H9 (cell line): ENCODE measurements at regions not wholly inside any gene's neighbourhood (a gene's known extent, or its start where the extent isn't known, plus 50 kb on each side); places are given as distances from the start of the nearest gene placed in this dataset.

ENCODE experiments used
- DNase-seq: peaks from one replicate; pipeline ENCODE4 v3.0.0-alpha.2; 2017
- H2AFZ ChIP-seq: one replicate; pipeline ENCODE4 v1.6.1; 2013; ENCODE audit warnings: mild to moderate bottlenecking, low read length, control low read depth, moderate library complexity
- H2AK5ac ChIP-seq: 2 replicates; pipeline ENCODE4 v1.6.1; 2013; ENCODE audit warnings: low read length, control low read depth, mixed read lengths; ENCODE audit not compliant: insufficient read length
- H2BK120ac ChIP-seq: one replicate; pipeline ENCODE4 v1.6.1; 2013; ENCODE audit warnings: low read depth, mild to moderate bottlenecking, low read length, control low read depth, inconsistent platforms; ENCODE audit not compliant: poor library complexity, severe bottlenecking
- H2BK12ac ChIP-seq: 2 replicates; pipeline ENCODE4 v1.6.1; 2013; ENCODE audit warnings: low read length, control low read depth, mixed read lengths, low read depth; ENCODE audit not compliant: insufficient read length
- H2BK15ac ChIP-seq: 2 replicates; pipeline ENCODE4 v1.6.1; 2013; ENCODE audit warnings: low read depth, low read length, control low read depth
- H2BK20ac ChIP-seq: one replicate; pipeline ENCODE4 v1.6.1; 2013; ENCODE audit warnings: low read depth, mild to moderate bottlenecking, low read length, control low read depth, inconsistent platforms; ENCODE audit not compliant: poor library complexity, severe bottlenecking
- H2BK5ac ChIP-seq: 2 replicates; pipeline ENCODE4 v1.6.1; 2013; ENCODE audit warnings: low read length, control low read depth, mixed read lengths; ENCODE audit not compliant: insufficient read length
- H3K14ac ChIP-seq: 2 replicates; pipeline ENCODE4 v1.6.1; 2013; ENCODE audit warnings: low read length, control low read depth; ENCODE audit not compliant: insufficient read depth
- H3K18ac ChIP-seq: 2 replicates; pipeline ENCODE4 v1.6.1; 2013; ENCODE audit warnings: low read depth, mild to moderate bottlenecking, mixed read lengths, low read length, control low read depth; ENCODE audit not compliant: insufficient read length
- H3K23ac ChIP-seq: 2 replicates; pipeline ENCODE4 v1.6.1; 2013; ENCODE audit warnings: low read length, control low read depth, mixed read lengths, low read depth; ENCODE audit not compliant: insufficient read length
- H3K23me2 ChIP-seq: 2 replicates; pipeline ENCODE4 v1.6.1; 2013; ENCODE audit warnings: low read depth, mild to moderate bottlenecking, mixed read lengths, low read length, control low read depth; ENCODE audit not compliant: insufficient read length, poor library complexity, severe bottlenecking
- H3K27ac ChIP-seq: 2 replicates; pipeline ENCODE4 v1.5.1; 2013; ENCODE audit warnings: low read length, control low read depth, mixed read lengths, low read depth; ENCODE audit not compliant: insufficient read length
- H3K27me3 ChIP-seq: 2 replicates; pipeline ENCODE4 v1.6.1; 2013; ENCODE audit warnings: low read length, control low read depth, inconsistent platforms; ENCODE audit not compliant: insufficient read depth
- H3K4ac ChIP-seq: 2 replicates; pipeline ENCODE4 v1.6.1; 2013; ENCODE audit warnings: low read depth, mild to moderate bottlenecking, control low read depth, inconsistent platforms, low read length, moderate library complexity
- H3K4me1 ChIP-seq: 2 replicates; pipeline ENCODE4 v1.6.1; 2013; ENCODE audit warnings: low read length, control low read depth, inconsistent platforms; ENCODE audit not compliant: insufficient read depth
- H3K4me2 ChIP-seq: 2 replicates; pipeline ENCODE4 v1.6.1; 2013; ENCODE audit warnings: low read length, control low read depth, mixed read lengths; ENCODE audit not compliant: insufficient read length, insufficient read depth
- H3K56ac ChIP-seq: 2 replicates; pipeline ENCODE4 v1.6.1; 2013; ENCODE audit warnings: low read depth, mild to moderate bottlenecking, mixed read lengths, low read length, control low read depth; ENCODE audit not compliant: insufficient read length
- H3K79me1 ChIP-seq: 2 replicates; pipeline ENCODE4 v1.6.1; 2013; ENCODE audit warnings: low read depth, mild to moderate bottlenecking, moderate library complexity, low read length, control low read depth, inconsistent platforms; ENCODE audit not compliant: insufficient read depth, poor library complexity, severe bottlenecking
- H3K79me2 ChIP-seq: 2 replicates; pipeline ENCODE4 v1.6.1; 2013; ENCODE audit warnings: low read length, control low read depth, inconsistent platforms; ENCODE audit not compliant: insufficient read depth
- H3K9ac ChIP-seq: 2 replicates; pipeline ENCODE4 v1.6.1; 2013; ENCODE audit warnings: low read length, control low read depth, mixed read lengths; ENCODE audit not compliant: insufficient read length; ENCODE audit errors: extremely low read depth
- H3K9me3 ChIP-seq: one replicate; pipeline ENCODE4 v1.6.1; 2013; ENCODE audit warnings: low read depth, low read length, inconsistent platforms; ENCODE audit not compliant: control insufficient read depth
- H3T11ph ChIP-seq: one replicate; pipeline ENCODE4 v1.6.1; 2013; ENCODE audit warnings: mild to moderate bottlenecking, low read length, control low read depth, inconsistent platforms
- H4K20me1 ChIP-seq: one replicate; pipeline ENCODE4 v1.6.1; 2013; ENCODE audit not compliant: control insufficient read depth, insufficient read length, insufficient read depth
- H4K5ac ChIP-seq: 2 replicates; pipeline ENCODE4 v1.6.1; 2013; ENCODE audit warnings: low read depth, mild to moderate bottlenecking, mixed read lengths, low read length, control low read depth; ENCODE audit not compliant: insufficient read length
- H4K8ac ChIP-seq: replicated peaks from 2 replicates; pipeline ENCODE4 v1.6.1; 2013; ENCODE audit warnings: low read length, control low read depth, mixed read lengths, low read depth; ENCODE audit not compliant: insufficient read length
- H4K91ac ChIP-seq: 2 replicates; pipeline ENCODE4 v1.6.1; 2013; ENCODE audit warnings: low read depth, mild to moderate bottlenecking, moderate library complexity, mixed read lengths, low read length, control low read depth; ENCODE audit not compliant: insufficient read length
- H3K27ac Mint-ChIP-seq, 3 experiments: 2 replicates in 2 of 3; 3 replicates in 1 of 3; pipeline ENCODE4 v1.8.0; 2020 to 2021; ENCODE audit warnings: mixed read lengths in 3 of 3, mild to moderate bottlenecking in 1 of 3, moderate library complexity in 1 of 3
- H3K27me3 Mint-ChIP-seq: 2 replicates; pipeline ENCODE4 v1.8.0; 2021; ENCODE audit warnings: low read depth, mild to moderate bottlenecking, moderate library complexity, mixed read lengths
- H3K36me3 Mint-ChIP-seq, 3 experiments: 2 replicates in 2 of 3; 3 replicates in 1 of 3; pipeline ENCODE4 v1.8.0; 2020 to 2021; ENCODE audit warnings: low read depth in 3 of 3, mixed read lengths in 3 of 3; ENCODE audit not compliant: insufficient read depth in 1 of 3
- H3K4me1 Mint-ChIP-seq, 2 experiments: 2 replicates each; pipeline ENCODE4 v1.8.0; 2020; ENCODE audit warnings: mixed read lengths in 2 of 2
- H3K4me3 Mint-ChIP-seq, 2 experiments: 2 replicates in 1 of 2; 3 replicates in 1 of 2; pipeline ENCODE4 v1.8.0; 2020 to 2021; ENCODE audit warnings: mild to moderate bottlenecking in 2 of 2, mixed read lengths in 2 of 2, moderate library complexity in 1 of 2
- H3K9me3 Mint-ChIP-seq, 2 experiments: 2 replicates in 1 of 2; 3 replicates in 1 of 2; pipeline ENCODE4 v1.8.0; 2020; ENCODE audit warnings: mild to moderate bottlenecking in 2 of 2, mixed read lengths in 2 of 2, moderate library complexity in 1 of 2
- CTCF ChIP-seq: fragments of 200-600 bp; sonication (generic); conservative IDR thresholded peaks from 3 replicates; pipeline ENCODE4 v1.8.0; 2021; ENCODE audit warnings: antibody characterized with exemption, mild to moderate bottlenecking
- WGBS: extraction: QIAGEN DNeasy Blood & Tissue Kit; methylation state at CpG from one replicate; pipeline ENCODE4 v1.1.7; 2013; ENCODE audit warnings: missing lambda C conversion rate, low lambda C conversion rate, mixed read lengths; ENCODE audit not compliant: insufficient read length; ENCODE audit errors: extremely low coverage; 5-methylcytosine and 5-hydroxymethylcytosine counted together

GRCh38 chr2:240215676-240216051 is 75.2 kb upstream of the OTOS start:
- Histone ChIP-seq H4K8ac (no peak overlapping the region), H3K4ac (no peak overlapping the region), H3K79me2 (no peaks in the 10 kb centered on the region), H3K79me1 (no peaks in the 10 kb centered on the region), H3K56ac (no peak overlapping the region), H2AK5ac (no peak overlapping the region), H3K14ac (no peak overlapping the region; the same call in 1 of the 2 replicates), H3K9me3 (no peaks in the 10 kb centered on the region), H3K23ac (no peak overlapping the region), H4K20me1 (no peaks in the 10 kb centered on the region), H3K27ac (no peak overlapping the region), H3K9ac (no peak overlapping the region), H2BK120ac (no peak overlapping the region), H2BK15ac (no peak overlapping the region; the same call in 1 of the 2 replicates), H3K27me3 (no peaks in the 10 kb centered on the region), H3K23me2 (no peaks in the 10 kb centered on the region), H3T11ph (no peak overlapping the region), H2BK20ac (no peak overlapping the region), H2AFZ (no peak overlapping the region), H3K4me2 (no peak overlapping the region), H2BK12ac (no peak overlapping the region), H4K91ac (no peak overlapping the region), H3K18ac (no peak overlapping the region), H3K4me1 (no peaks in the 10 kb centered on the region), H2BK5ac (no peak overlapping the region), H4K5ac (no peak overlapping the region)
- Mint-ChIP-seq H3K4me3 (no peak overlapping the region), H3K27me3 (peaks cover 15% of the 10 kb centered on the region), H3K9me3 (no peaks in the 10 kb centered on the region), H3K27ac (peak overlapping the region in 1 of 3 experiments; percentile 74; a peak in 1 of 7 replicates), H3K36me3 (no peaks in the 10 kb centered on the region), H3K4me1 (0 out of 4 replicates have a peak, but pooled peaks cover 0 to 4% of the 10 kb centered on the region in 2 experiments)
- no peak for DNase-seq
- WGBS: no CpG with 5 or more reads among the region's 8 CpGs
- TF ChIP-seq CTCF: no peak
